NCI-H2171 (cell line): ENCODE measurements at regions not wholly inside any gene's neighbourhood (a gene's known extent, or its start where the extent isn't known, plus 50 kb on each side); places are given as distances from the start of the nearest gene placed in this dataset.
"Not testable (repeated sequence)": the region's sequence is repeated elsewhere in the genome, so short reads cannot be mapped to it uniquely, and the experiment has no call there.

ENCODE experiments used
- DNase-seq: peaks from one replicate; lab custom pipeline; 2025; lab: John Stamatoyannopoulos, UW

DNA sequence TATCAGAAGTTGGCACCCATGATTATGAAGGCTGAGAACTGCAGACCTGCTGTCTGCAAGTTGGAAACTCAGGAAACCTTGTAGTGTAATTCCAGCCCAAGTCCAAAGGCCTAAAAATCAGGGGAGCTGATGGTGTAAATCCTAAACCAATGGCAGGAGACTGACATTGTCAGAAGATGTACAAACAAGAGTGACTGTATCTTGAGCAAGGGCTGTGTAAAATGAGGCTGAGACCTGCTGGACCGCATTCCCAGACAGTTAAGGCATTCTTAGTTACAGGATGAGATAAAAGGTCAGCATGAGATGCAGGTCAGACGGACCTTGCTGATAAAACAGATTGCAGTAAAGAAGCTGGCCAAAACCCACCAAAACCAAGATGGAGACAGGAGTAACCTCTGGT is 147.7 kb downstream of the COG6 start:
- DNase-seq, result no peak

- DNase-seq, result no peak
Measured at GRCh38 chr13:39803851-39804250, 148.4 kb downstream of the COG6 start.

DNA sequence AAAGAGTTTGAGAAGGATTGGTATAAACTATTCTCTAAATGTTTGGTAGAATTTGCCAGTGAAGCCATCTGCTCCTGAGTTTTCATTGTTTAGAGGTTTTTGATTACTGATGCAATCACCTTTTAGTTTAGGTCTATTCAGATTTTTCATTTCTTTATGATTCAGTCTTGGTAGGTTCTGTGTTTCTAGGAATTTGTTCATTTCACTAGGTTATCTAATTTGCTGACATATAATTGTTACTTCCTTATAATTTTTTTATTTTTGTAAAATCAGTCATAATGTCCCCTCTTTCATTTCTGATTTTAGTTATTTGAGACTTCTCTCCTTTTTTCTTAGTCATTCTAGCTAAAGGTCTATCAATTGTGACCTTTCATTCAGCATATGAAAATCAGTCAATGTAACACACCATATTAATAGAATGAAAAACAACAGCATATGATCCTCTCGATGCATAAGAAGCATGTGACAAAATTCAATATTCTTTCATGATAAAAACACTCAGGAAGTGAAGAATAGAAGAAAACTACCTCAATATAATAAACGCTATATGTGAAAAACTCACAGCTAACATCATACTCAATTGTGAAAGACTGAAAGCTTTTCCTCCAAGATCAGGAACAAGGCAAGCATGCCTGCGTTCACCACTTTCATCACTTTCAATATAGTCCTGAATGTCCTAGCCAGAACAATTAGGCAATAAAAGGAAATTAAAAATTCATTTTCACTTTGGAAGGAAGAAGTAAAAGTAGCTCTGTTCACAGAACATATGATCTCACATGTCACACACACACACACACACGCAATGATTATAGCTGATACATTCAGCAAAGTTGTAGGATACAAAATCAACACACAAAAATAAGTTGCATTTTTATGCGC is 149.1 kb downstream of the COG6 start:
- no peak for DNase-seq

DNA sequence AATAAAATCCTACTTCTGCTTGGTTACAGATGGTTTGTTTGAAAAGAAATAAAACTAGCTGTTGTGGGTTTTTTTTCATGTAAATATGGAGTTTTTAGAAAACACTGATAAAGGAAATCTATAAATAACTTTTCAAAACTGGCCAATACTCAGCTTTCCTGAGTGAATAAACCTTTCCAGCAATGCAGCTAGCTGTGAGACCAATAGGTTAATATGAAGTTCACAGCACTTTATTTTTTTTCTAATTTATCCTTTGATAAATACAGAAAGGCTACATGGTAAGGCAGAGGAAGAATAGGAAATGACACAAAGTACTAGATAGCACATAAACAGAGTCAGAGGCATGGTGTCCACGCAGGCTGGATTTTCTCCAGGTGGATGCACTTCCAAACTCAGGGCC is 154.0 kb downstream of the COG6 start:
- no peak for DNase-seq

DNA sequence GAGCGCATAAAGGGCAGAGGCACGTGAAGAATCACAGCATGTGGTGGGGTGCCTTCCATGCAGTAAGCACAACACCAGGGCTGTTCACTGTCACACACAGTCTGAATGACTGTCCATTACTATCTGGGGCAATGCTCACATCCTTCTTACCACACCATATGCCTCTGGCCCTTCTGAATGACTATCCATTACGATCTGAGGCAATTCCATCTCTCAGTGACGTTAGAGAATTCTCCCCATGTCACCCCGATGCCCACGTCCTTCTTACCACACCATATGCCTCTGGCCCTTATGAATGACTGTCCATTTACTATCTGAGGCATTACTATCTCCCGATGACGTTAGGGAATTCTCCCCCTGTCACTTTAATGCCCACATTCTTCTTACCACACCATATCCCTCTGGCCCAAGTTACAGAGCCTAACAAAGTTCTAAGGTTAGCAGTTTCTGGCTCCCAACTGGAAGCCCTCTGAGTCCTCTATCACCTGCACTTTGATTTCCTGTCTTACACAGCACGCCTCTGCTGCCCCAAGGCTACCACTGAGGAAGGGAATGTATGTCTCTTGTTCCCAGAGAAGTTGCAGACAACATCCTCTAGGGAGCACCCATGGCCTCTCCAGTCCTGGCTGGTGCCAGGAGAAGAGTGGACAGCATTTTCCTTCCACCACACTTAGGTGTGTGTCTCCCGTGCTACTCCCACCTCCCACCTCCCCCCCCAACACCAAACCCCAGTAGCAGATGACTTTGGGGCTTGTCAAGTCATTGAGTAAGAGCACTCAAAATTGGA is 154.8 kb downstream of the COG6 start:
- DNase-seq, result no peak

- no peak for DNase-seq
Measured at GRCh38 chr13:39811051-39811450, 155.6 kb downstream of the COG6 start.

DNA sequence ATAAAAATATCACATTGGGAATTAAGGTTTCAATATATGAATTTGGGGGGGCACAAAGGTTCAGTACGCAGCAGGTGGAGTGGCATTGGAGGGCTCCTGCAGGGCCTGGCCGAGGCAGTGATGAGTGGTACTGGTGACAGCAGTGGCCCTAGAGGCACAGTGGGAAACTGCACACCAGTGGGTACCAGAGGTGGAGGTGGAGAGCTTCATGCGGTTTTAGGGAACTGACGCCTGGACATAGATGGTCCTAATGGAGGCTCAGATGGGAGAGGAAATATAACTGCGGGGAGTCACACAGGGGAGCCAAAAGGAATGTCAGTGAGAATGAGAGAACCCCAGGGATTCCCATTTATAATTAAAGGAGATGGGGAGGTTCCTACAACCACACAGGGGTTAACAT is 156.2 kb downstream of the COG6 start:
- no peak for DNase-seq

DNA sequence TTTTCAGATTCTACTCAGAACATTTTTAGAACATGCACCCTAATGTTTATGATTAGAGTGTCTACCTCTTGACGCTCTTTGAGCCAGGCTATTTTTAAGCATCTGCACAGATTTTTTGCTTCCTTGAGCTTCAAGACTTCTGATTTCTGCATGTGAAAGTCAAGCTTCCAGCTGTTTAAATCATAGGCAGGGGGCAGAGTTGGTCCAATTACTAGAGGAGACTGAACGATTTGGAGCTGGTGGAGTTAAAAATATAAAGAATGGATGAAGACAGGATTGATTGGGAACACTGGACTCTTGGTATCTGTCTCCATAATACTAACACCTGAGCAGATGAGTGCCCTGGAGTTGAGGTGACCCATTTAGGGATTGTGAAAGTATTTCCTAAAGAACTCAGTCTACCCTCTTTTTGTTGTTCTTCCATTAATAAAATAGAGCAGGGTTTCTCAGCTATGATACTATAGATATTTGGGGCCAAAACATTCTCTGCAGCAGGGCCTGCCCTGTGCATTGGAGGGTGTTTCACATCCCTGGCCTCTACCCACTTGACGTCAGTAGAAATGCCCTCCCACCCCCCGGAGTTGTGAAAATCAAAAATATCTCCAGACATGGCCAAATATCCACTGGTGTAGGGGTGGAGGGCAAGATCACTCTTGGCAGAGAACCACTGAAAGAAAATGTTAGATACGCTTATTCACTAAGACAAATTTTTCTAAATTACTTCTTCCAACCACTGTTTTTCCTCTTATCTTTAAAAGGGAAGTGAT is 160.1 kb downstream of the COG6 start:
- no peak for DNase-seq

GRCh38 chr13:39816936-39817335 is 161.5 kb downstream of the COG6 start:
- no peak for DNase-seq

DNA sequence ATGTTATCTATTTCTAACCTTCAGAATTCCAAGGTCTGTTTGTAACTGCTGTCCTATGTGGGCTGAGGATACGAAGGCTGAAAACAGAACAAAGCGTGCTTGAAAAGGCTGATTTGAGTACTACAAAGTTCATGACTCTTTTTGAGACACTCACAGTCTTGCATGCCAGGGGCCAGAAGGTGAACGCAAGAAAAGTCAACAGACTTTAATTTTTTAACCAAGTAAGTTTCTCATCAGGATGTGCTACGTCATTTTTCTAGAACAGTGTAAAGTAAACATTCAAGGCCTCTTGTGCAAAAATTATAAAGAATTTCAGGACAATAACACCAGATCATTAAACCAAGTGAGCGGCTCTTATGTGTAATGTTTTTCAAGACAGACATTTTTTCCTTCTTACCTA is 163.5 kb downstream of the COG6 start:
- DNase-seq, result no peak

- no peak for DNase-seq
Measured at GRCh38 chr13:39820606-39821005, 165.1 kb downstream of the COG6 start.

DNA sequence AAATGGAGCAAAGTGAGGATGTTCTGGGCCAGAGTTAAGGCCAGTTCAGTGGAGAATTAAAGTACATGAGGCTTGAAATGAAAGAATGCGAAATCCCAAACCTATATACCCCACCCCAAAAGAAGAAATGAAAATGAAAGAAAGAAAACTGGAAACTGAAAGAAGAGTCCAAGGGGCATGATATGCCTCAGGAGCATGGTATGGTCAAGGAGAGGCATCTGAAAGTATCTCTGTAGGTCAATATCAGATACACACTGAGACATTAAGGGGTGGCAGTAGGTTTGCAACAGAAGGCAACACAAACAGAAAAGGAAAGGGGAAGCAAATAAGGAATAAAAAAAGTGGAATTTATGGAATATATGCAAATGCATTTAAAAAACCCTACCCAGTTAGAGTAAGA is 166.5 kb downstream of the COG6 start:
- no peak for DNase-seq

DNA sequence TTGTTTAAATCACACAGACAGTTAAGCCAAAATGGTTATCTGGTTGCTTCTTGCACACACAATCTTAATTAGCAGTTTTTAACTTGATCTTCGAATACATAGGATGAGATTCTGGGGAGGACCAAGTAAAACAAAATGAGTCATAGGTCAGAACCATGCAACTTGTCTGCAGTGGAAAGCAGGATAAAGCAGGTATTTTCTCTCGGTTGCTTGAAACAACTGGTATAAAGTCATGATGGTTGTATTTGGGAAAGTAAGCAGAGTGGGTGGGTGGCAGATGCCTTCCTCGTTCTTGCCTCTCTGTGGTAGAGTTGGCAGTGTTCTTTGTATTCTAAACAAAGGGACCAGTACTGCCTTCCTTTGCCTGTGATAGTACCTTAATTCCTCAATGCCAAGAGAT is 167.0 kb downstream of the COG6 start:
- no peak for DNase-seq

DNA sequence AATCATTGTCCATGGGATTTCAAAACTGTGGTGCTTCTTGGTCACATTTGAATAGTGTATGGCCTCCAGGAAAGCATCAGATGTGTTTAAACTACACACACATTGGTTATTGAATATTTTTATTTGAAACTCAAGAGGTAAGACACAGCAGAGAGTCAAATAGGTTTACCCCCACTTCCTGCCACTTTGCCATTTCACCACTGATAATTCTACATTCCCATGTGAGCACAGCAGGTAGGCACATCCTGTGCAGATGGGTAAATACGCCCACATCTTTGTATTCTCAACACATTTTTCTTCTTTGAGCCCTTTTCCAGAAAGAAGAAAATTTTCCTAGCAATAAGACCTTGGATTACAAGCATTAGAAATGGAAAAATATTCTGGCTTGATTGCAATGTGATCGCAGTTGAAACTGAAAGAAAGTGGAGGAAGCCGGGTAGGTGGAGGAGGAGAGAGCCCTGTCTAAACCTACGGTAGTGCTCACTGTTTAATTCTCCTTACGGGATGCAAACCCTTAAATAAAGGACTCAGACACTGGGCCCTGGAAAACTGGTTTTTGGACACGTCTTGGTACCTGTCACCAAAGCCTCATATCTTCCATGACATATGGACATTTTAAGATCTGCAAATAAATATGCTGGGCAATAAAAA is 167.7 kb downstream of the COG6 start:
- DNase-seq, result no peak

- no peak for DNase-seq
Measured at GRCh38 chr13:39825886-39826285, 170.4 kb downstream of the COG6 start.

GRCh38 chr13:39835253-39835652 is 179.8 kb downstream of the COG6 start:
- DNase-seq, result no peak

- DNase-seq, result no peak
Measured at GRCh38 chr13:39836038-39836437, 180.6 kb downstream of the COG6 start.

DNA sequence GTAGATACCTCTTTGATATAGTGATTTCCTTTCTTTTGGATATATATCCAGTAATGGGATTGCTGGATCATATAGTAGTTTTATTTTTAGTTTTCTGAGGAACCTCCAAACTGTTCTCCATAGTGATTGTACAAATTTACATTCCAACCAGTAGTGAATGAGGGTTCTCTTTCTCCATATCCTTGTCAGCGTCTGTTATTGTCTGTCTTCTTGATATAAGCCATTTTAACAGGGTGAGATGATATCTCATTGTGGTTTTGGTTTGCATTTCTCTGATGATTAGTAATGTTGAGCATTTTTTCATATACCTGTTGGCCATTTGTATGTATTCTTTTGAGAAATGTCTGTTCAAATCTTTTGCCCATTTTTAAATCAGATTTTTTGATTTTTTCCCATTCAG is 182.4 kb downstream of the COG6 start:
- DNase-seq, result not testable (repeated sequence)

DNA sequence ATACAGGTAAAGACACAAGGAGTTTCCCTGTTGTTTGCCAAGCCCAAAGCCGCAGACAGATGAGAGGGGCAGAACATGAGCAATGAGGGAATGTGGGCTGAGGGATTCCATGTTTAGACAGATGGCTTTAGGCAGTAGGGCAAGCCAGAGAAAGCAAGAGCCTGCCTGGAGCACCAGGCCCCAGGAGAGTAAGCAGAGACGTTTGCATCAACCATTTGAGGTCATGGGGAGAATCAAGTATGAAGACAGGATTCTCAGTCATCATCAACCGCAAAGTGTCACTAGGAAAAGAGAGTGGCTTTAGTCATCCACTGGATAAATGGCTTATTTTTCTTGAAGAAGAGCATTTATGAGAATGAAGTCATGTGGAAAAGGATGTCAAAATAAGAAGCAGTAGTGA is 184.7 kb downstream of the COG6 start:
- peak; percentile 39 for DNase-seq

DNA sequence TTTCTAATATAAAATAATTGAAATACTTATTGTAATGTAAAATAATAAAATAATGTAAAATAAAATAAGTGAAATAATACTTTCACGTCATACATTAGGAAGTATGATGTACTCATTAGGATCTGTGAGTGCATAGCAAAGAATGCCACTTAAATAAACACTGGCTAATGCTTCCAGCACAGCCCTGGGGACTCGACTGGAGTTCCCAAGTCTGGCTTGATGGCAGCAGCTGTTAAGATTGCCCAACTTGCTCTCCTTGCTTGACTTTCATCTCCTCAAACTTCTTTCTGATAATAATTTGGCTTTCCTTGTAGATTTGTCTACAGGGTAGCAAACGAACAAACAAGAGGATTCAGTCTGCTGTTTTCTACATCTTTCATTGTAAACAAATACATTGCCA is 191.9 kb downstream of the COG6 start:
- DNase-seq, result no peak

GRCh38 chr13:39855236-39855635 is 199.8 kb downstream of the COG6 start:
- peak; percentile 40 for DNase-seq

- DNase-seq, result no peak
Measured at GRCh38 chr13:39856714-39857113, 201.3 kb downstream of the COG6 start.
